Common myeloid progenitor, CD34-positive (primary cell): ENCODE measurements at regions not wholly inside any gene's neighbourhood (a gene's known extent, or its start where the extent isn't known, plus 50 kb on each side); places are given as distances from the start of the nearest gene placed in this dataset.

Experiments
- CTCF ChIA-PET: fragments of 350-600 bp; sonication (Branson Sonifier 250); formaldehyde crosslinking; loops from one replicate; lab custom pipeline; 2021; ENCODE audit warnings: antibody characterized with exemption; lab: Charles Lee
- POLR2A ChIA-PET: fragments of 350-600 bp; sonication (Branson Sonifier 250); formaldehyde crosslinking; loops from one replicate; lab custom pipeline; 2021; ENCODE audit warnings: antibody characterized with exemption; lab: Charles Lee
- DNase-seq, 3 donors: peaks; one replicate each; pipeline versions ENCODE4 v3.0.0 to v3.0.0-alpha.2; 2013
- H3K27ac ChIP-seq, 2 experiments: 1 replicate in 1 of 2; 2 replicates in 1 of 2; pipeline ENCODE4 v1.7.0; 2013; ENCODE audit warnings: inconsistent platforms in 2 of 2, low read length in 2 of 2, mild to moderate bottlenecking in 2 of 2, low read depth in 1 of 2, moderate library complexity in 1 of 2; ENCODE audit not compliant: severe bottlenecking in 2 of 2, insufficient read depth in 1 of 2, poor library complexity in 1 of 2
- H3K27me3 ChIP-seq, 5 experiments: replicated peaks in 2 of 5; 1 replicate in 3 of 5; 2 replicates in 2 of 5; pipeline versions ENCODE4 v1.6.1 to v1.7.0; 2013; ENCODE audit warnings: low read length in 4 of 5, mild to moderate bottlenecking in 2 of 5, moderate library complexity in 2 of 5, inconsistent platforms in 1 of 5; ENCODE audit not compliant: insufficient read depth in 5 of 5, control insufficient read depth in 4 of 5
- H3K36me3 ChIP-seq, 4 experiments: 1 replicate in 2 of 4; 2 replicates in 2 of 4; pipeline versions ENCODE4 v1.6.1 to v1.7.0; 2013; ENCODE audit warnings: low read length in 3 of 4, control low read depth in 1 of 4, mild to moderate bottlenecking in 1 of 4; ENCODE audit not compliant: control insufficient read depth in 4 of 4, insufficient read depth in 4 of 4
- H3K4me1 ChIP-seq, 4 experiments: 1 replicate in 3 of 4; 2 replicates in 1 of 4; pipeline versions ENCODE4 v1.6.1 to v1.7.1; 2013; ENCODE audit warnings: low read length in 3 of 4, mild to moderate bottlenecking in 3 of 4, control low read depth in 1 of 4, inconsistent platforms in 1 of 4, moderate library complexity in 1 of 4; ENCODE audit not compliant: control insufficient read depth in 4 of 4, insufficient read depth in 4 of 4; ENCODE audit errors: control extremely low read depth in 1 of 4
- H3K4me3 ChIP-seq, 7 experiments: 1 replicate in 4 of 7; 2 replicates in 3 of 7; pipeline versions ENCODE4 v1.5.1 to v1.7.0; 2013; ENCODE audit warnings: mild to moderate bottlenecking in 7 of 7, low read length in 6 of 7, moderate library complexity in 6 of 7, inconsistent platforms in 2 of 7, low read depth in 2 of 7, control low read depth in 1 of 7; ENCODE audit not compliant: insufficient read depth in 4 of 7, control insufficient read depth in 1 of 7; ENCODE audit errors: extremely low read depth in 1 of 7
- H3K9me3 ChIP-seq, 5 experiments: 1 replicate in 4 of 5; 2 replicates in 1 of 5; pipeline versions ENCODE4 v1.6.1 to v1.7.1; 2013; ENCODE audit warnings: low read length in 4 of 5, mild to moderate bottlenecking in 2 of 5, inconsistent platforms in 1 of 5, low read depth in 1 of 5, moderate library complexity in 1 of 5; ENCODE audit not compliant: control insufficient read depth in 4 of 5, insufficient read depth in 2 of 5; ENCODE audit errors: control extremely low read depth in 1 of 5
- WGBS: methylation state at CpG from one replicate; pipeline ENCODE4 v1.1.5; 2013; ENCODE audit not compliant: insufficient coverage; 5-methylcytosine and 5-hydroxymethylcytosine counted together

GRCh38 chr5:166938071-166938470, 1353.4 kb upstream of the WWC1 start:
- Histone ChIP-seq H3K9me3 (peaks cover 0 to 7% (median 0%) of the 10 kb centered on the region in 5 experiments), H3K4me3 (no peak overlapping the region), H3K36me3 (no peaks in the 10 kb centered on the region), H3K27me3 (no peaks in the 10 kb centered on the region), H3K4me1 (peaks cover 0 to 4% (median 0%) of the 10 kb centered on the region in 4 experiments), H3K27ac (no peak overlapping the region)
- POLR2A ChIA-PET: no interaction called here
- peak; percentile 15 to 73 (median 48) for DNase-seq
- WGBS: 0% methylated on average over 1 of the region's 2 CpGs
- CTCF ChIA-PET: no interaction called here

- peaks cover 0 to 14% (median 0%) of the 10 kb centered on the region in 5 experiments for H3K9me3 ChIP-seq
- H3K36me3 ChIP-seq: no peaks in the 10 kb centered on the region
- H3K4me3 ChIP-seq: no peak overlapping the region
- WGBS: no CpG with 5 or more reads among the region's 1 CpG
- POLR2A ChIA-PET: no interaction called here
- CTCF ChIA-PET: no interaction called here
- DNase-seq: no peak
- no peaks in the 10 kb centered on the region for H3K27me3 ChIP-seq
- H3K4me1 ChIP-seq: peaks cover 0 to 3% (median 0%) of the 10 kb centered on the region in 4 experiments
- no peak overlapping the region for H3K27ac ChIP-seq
Observed at GRCh38 chr5:166942948-166943347, 1348.5 kb upstream of the WWC1 start.

- 83% methylated on average over 7 of the region's 14 CpGs for WGBS
- POLR2A ChIA-PET: no interaction called here
- H3K27ac ChIP-seq: no peak overlapping the region
- no peaks in the 10 kb centered on the region for H3K36me3 ChIP-seq
- H3K9me3 ChIP-seq: peaks cover 0 to 14% (median 0%) of the 10 kb centered on the region in 5 experiments
- no peaks in the 10 kb centered on the region for H3K27me3 ChIP-seq
- no peak for DNase-seq
- CTCF ChIA-PET: no interaction called here
- no peak overlapping the region for H3K4me3 ChIP-seq
- no peaks in the 10 kb centered on the region for H3K4me1 ChIP-seq
Observed at GRCh38 chr5:166947045-166947444, 1344.4 kb upstream of the WWC1 start.

- POLR2A ChIA-PET: no interaction called here
- no peak for DNase-seq
- whole genome bisulfite sequencing: 100% methylated on average over 2 of the region's 3 CpGs
- Histone ChIP-seq H3K4me1 (no peaks in the 10 kb centered on the region), H3K27me3 (no peaks in the 10 kb centered on the region), H3K36me3 (no peaks in the 10 kb centered on the region), H3K27ac (no peak overlapping the region), H3K4me3 (no peak overlapping the region), H3K9me3 (peaks cover 0 to 2% (median 0%) of the 10 kb centered on the region in 5 experiments)
- CTCF ChIA-PET: no interaction called here
Observed at GRCh38 chr5:166948679-166949078, 1342.8 kb upstream of the WWC1 start.

GRCh38 chr5:166952048-166952447, 1339.4 kb upstream of the WWC1 start:
- no peaks in the 10 kb centered on the region for H3K4me1 ChIP-seq
- WGBS: 94% methylated on average over 3 of the region's 4 CpGs
- no peak overlapping the region for H3K27ac ChIP-seq
- no peaks in the 10 kb centered on the region for H3K9me3 ChIP-seq
- H3K4me3 ChIP-seq: no peak overlapping the region
- no peaks in the 10 kb centered on the region for H3K27me3 ChIP-seq
- ChIA-PET POLR2A (no interaction called here), CTCF (no interaction called here)
- H3K36me3 ChIP-seq: no peaks in the 10 kb centered on the region
- DNase-seq: no peak

- no peak overlapping the region for H3K4me3 ChIP-seq
- H3K9me3 ChIP-seq: no peaks in the 10 kb centered on the region
- no peak overlapping the region for H3K27ac ChIP-seq
- H3K4me1 ChIP-seq: peaks cover 0 to 14% (median 0%) of the 10 kb centered on the region in 4 experiments
- no peak for DNase-seq
- H3K27me3 ChIP-seq: no peaks in the 10 kb centered on the region
- WGBS: 80% methylated on average over 1 of the region's 3 CpGs
- ChIA-PET CTCF (no interaction called here), POLR2A (no interaction called here)
- no peaks in the 10 kb centered on the region for H3K36me3 ChIP-seq
Observed at GRCh38 chr5:166957782-166958181, 1333.7 kb upstream of the WWC1 start.

- Histone ChIP-seq H3K36me3 (no peaks in the 10 kb centered on the region), H3K4me1 (peaks cover 0 to 14% (median 0%) of the 10 kb centered on the region in 4 experiments), H3K27ac (no peak overlapping the region), H3K27me3 (no peaks in the 10 kb centered on the region), H3K4me3 (no peak overlapping the region), H3K9me3 (no peaks in the 10 kb centered on the region)
- peak in 2 of 3 donors; percentile 59 to 82 for DNase-seq
- ChIA-PET POLR2A (no interaction called here), CTCF (interaction anchor here (1.2 kb wide), 1 partner anchor 108 kb away, joined by 3 read pairs; no protein-coding TSS in a partner anchor)
- no CpG with 5 or more reads among the region's 1 CpG for WGBS
Observed at GRCh38 chr5:166959766-166960165, 1331.7 kb upstream of the WWC1 start.
